Lower leg skin (tissue), 3 donors: ENCODE measurements at regions not wholly inside any gene's neighbourhood (a gene's known extent, or its start where the extent isn't known, plus 50 kb on each side); places are given as distances from the start of the nearest gene placed in this dataset.

Experiments
- CTCF ChIP-seq, 3 donors: fragments of 450-650 bp; IDR thresholded peaks; one replicate each; pipeline ENCODE4 v1.5.1; 2016; ENCODE audit warnings: antibody characterized with exemption in 3 of 3, mild to moderate bottlenecking in 3 of 3, moderate library complexity in 2 of 3
- POLR2A ChIP-seq, 2 donors: fragments of 450-650 bp; IDR thresholded peaks; one replicate each; pipeline ENCODE4 v1.6.1; 2016 to 2017; ENCODE audit warnings: antibody characterized with exemption in 2 of 2, mild to moderate bottlenecking in 1 of 2, moderate library complexity in 1 of 2

GRCh38 chr12:126908765-126909142 lies 1358.2 kb upstream of the TMEM132C start:
- TF ChIP-seq CTCF (IDR thresholded peaks at IDR 0.05) (no peak), POLR2A (IDR thresholded peaks at IDR 0.05) (no peak)
